ENCODE measurements at regions not wholly inside any gene's neighbourhood (a gene's known extent, or its start where the extent isn't known, plus 50 kb on each side); places are given as distances from the start of the nearest gene placed in this dataset.

DNA sequence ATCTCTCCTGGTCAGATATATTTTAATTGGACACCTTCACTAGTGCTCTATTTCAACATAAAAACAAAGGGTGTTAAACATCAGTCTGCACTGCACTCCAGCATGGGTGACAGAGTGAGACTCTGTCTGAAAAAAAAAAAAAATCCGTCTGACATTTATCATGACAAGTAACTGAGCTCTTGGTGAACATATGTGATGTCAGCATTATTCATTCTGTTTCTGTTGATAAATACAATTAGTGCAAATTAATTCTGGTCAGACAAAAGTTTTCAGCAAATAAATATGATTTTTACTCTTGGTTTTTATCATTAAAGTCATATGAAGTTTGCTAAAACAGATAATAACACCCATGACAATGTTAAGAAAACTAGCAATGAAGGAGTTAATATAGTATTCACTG, 692.8 kb upstream of the GRM3 start:
- H3K4me2 ChIP-seq (ENCODE audit: insufficient read depth, low read length): no peak overlapping the region
- no peak overlapping the region for H2AFZ ChIP-seq (ENCODE audit: low read depth, low read length)
- H3K4me1 ChIP-seq (ENCODE audit: insufficient read depth, low read length): no peaks in the 10 kb centered on the region
- ATAC-seq (ENCODE audit: insufficient read depth, low read depth) (no peak), DNase-seq (no peak)
- no peaks in the 10 kb centered on the region for H3K9me3 ChIP-seq (ENCODE audit: insufficient read depth, low read length, severe bottlenecking)
- no peak overlapping the region for H3K27ac ChIP-seq (ENCODE audit: low read length)
- no peaks in the 10 kb centered on the region for H3K36me3 ChIP-seq (ENCODE audit: insufficient read depth, low read length)
- H3K9ac ChIP-seq (ENCODE audit: low read depth, low read length): no peak overlapping the region
- H4K20me1 ChIP-seq (ENCODE audit: insufficient read depth, low read length): no peaks in the 10 kb centered on the region
- TF ChIP-seq, protein P1, sequence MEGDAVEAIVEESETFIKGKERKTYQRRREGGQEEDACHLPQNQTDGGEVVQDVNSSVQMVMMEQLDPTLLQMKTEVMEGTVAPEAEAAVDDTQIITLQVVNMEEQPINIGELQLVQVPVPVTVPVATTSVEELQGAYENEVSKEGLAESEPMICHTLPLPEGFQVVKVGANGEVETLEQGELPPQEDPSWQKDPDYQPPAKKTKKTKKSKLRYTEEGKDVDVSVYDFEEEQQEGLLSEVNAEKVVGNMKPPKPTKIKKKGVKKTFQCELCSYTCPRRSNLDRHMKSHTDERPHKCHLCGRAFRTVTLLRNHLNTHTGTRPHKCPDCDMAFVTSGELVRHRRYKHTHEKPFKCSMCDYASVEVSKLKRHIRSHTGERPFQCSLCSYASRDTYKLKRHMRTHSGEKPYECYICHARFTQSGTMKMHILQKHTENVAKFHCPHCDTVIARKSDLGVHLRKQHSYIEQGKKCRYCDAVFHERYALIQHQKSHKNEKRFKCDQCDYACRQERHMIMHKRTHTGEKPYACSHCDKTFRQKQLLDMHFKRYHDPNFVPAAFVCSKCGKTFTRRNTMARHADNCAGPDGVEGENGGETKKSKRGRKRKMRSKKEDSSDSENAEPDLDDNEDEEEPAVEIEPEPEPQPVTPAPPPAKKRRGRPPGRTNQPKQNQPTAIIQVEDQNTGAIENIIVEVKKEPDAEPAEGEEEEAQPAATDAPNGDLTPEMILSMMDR (IDR thresholded peaks at IDR 0.05; ENCODE audit: borderline replicate concordance, extremely low read depth, low read length, poor library complexity, severe bottlenecking): no peak
- TF ChIP-seq EZH2 (IDR thresholded peaks at IDR 0.05; ENCODE audit: borderline replicate concordance, low read depth, low read length, severe bottlenecking): no peak
- no peaks in the 10 kb centered on the region for H3K79me2 ChIP-seq (ENCODE audit: insufficient read depth, low read length)
- no peaks in the 10 kb centered on the region for H3K27me3 ChIP-seq (ENCODE audit: insufficient read depth, low read length, poor library complexity)
- no peak overlapping the region for H3K4me3 ChIP-seq (ENCODE audit: low read depth in 1 of 2, low read length in 2 of 2)

- H2AFZ ChIP-seq (ENCODE audit: low read depth, low read length): no peak overlapping the region
- H3K9me3 ChIP-seq (ENCODE audit: insufficient read depth, low read length, severe bottlenecking): no peaks in the 10 kb centered on the region
- H3K36me3 ChIP-seq (ENCODE audit: insufficient read depth, low read length): no peaks in the 10 kb centered on the region
- H3K27me3 ChIP-seq (ENCODE audit: insufficient read depth, low read length, poor library complexity): no peaks in the 10 kb centered on the region
- H3K79me2 ChIP-seq (ENCODE audit: insufficient read depth, low read length): no peaks in the 10 kb centered on the region
- H3K27ac ChIP-seq (ENCODE audit: low read length): no peak overlapping the region
- TF ChIP-seq, protein P1 (IDR thresholded peaks at IDR 0.05; ENCODE audit: borderline replicate concordance, extremely low read depth, low read length, poor library complexity, severe bottlenecking): no peak
- TF ChIP-seq EZH2 (IDR thresholded peaks at IDR 0.05; ENCODE audit: borderline replicate concordance, low read depth, low read length, severe bottlenecking): no peak
- H4K20me1 ChIP-seq (ENCODE audit: insufficient read depth, low read length): no peaks in the 10 kb centered on the region
- DNase-seq (no peak), ATAC-seq (ENCODE audit: insufficient read depth, low read depth) (no peak)
- H3K4me2 ChIP-seq (ENCODE audit: insufficient read depth, low read length): no peak overlapping the region
- no peak overlapping the region for H3K9ac ChIP-seq (ENCODE audit: low read depth, low read length)
- H3K4me3 ChIP-seq (ENCODE audit: low read depth in 1 of 2, low read length in 2 of 2): no peak overlapping the region
- H3K4me1 ChIP-seq (ENCODE audit: insufficient read depth, low read length): no peaks in the 10 kb centered on the region
Observed at GRCh38 chr7:85950418-85950817, 693.3 kb upstream of the GRM3 start.

DNA sequence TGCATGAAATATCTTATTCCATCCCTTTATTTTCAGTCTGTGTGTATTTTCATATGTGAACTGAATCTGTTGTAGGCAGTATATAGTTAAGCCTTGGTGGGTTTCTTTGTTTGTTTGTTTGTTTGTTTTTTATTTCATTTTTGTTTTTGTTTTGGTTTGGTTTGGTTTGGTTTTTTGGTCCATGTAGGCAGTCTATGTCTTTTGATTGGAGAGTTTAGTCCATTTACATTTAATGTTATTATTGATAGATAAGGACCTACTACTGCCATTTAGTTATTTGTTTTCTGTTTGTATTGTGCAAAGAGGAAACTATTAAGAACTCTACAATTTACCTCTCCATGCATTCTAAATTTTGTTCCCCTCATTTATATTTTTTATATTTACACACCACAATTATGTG, 695.9 kb upstream of the GRM3 start:
- Histone ChIP-seq H3K27ac (ENCODE audit: low read length) (no peak overlapping the region), H3K27me3 (ENCODE audit: insufficient read depth, low read length, poor library complexity) (no peaks in the 10 kb centered on the region), H3K79me2 (ENCODE audit: insufficient read depth, low read length) (no peaks in the 10 kb centered on the region), H3K9me3 (ENCODE audit: insufficient read depth, low read length, severe bottlenecking) (no peaks in the 10 kb centered on the region), H3K4me3 (ENCODE audit: low read depth in 1 of 2, low read length in 2 of 2) (no peak overlapping the region), H3K4me1 (ENCODE audit: insufficient read depth, low read length) (no peaks in the 10 kb centered on the region), H3K9ac (ENCODE audit: low read depth, low read length) (no peak overlapping the region), H4K20me1 (ENCODE audit: insufficient read depth, low read length) (no peaks in the 10 kb centered on the region), H3K36me3 (ENCODE audit: insufficient read depth, low read length) (no peaks in the 10 kb centered on the region), H3K4me2 (ENCODE audit: insufficient read depth, low read length) (no peak overlapping the region), H2AFZ (ENCODE audit: low read depth, low read length) (no peak overlapping the region)
- ATAC-seq (ENCODE audit: insufficient read depth, low read depth) (no peak), DNase-seq (no peak)
- TF ChIP-seq, protein P1 (IDR thresholded peaks at IDR 0.05; ENCODE audit: borderline replicate concordance, extremely low read depth, low read length, poor library complexity, severe bottlenecking): no peak
- no peak for TF ChIP-seq EZH2 (IDR thresholded peaks at IDR 0.05; ENCODE audit: borderline replicate concordance, low read depth, low read length, severe bottlenecking)

- Histone ChIP-seq H3K4me2 (ENCODE audit: insufficient read depth, low read length) (no peak overlapping the region), H3K9ac (ENCODE audit: low read depth, low read length) (no peak overlapping the region), H3K9me3 (ENCODE audit: insufficient read depth, low read length, severe bottlenecking) (no peaks in the 10 kb centered on the region), H2AFZ (ENCODE audit: low read depth, low read length) (no peak overlapping the region), H3K79me2 (ENCODE audit: insufficient read depth, low read length) (no peaks in the 10 kb centered on the region), H3K36me3 (ENCODE audit: insufficient read depth, low read length) (no peaks in the 10 kb centered on the region), H4K20me1 (ENCODE audit: insufficient read depth, low read length) (no peaks in the 10 kb centered on the region), H3K4me3 (ENCODE audit: low read depth in 1 of 2, low read length in 2 of 2) (no peak overlapping the region), H3K27ac (ENCODE audit: low read length) (no peak overlapping the region), H3K4me1 (ENCODE audit: insufficient read depth, low read length) (no peaks in the 10 kb centered on the region), H3K27me3 (ENCODE audit: insufficient read depth, low read length, poor library complexity) (no peaks in the 10 kb centered on the region)
- no peak for TF ChIP-seq EZH2 (IDR thresholded peaks at IDR 0.05; ENCODE audit: borderline replicate concordance, low read depth, low read length, severe bottlenecking)
- TF ChIP-seq, protein P1 (IDR thresholded peaks at IDR 0.05; ENCODE audit: borderline replicate concordance, extremely low read depth, low read length, poor library complexity, severe bottlenecking): no peak
- ATAC-seq (ENCODE audit: insufficient read depth, low read depth) (no peak), DNase-seq (no peak)
Observed at GRCh38 chr7:85940798-85941197, 702.9 kb upstream of the GRM3 start.
